ENCODE measurements at regions not wholly inside any gene's neighbourhood (a gene's known extent, or its start where the extent isn't known, plus 50 kb on each side); places are given as distances from the start of the nearest gene placed in this dataset.

GRCh38 chr5:88666761-88667495 is 216.1 kb downstream of the MEF2C start:
- H3K27ac ChIP-seq (ENCODE audit: low read depth, low read length), result no peak overlapping the region
- no peaks in the 10 kb centered on the region for H3K4me1 ChIP-seq (ENCODE audit: insufficient read depth, low read length)
- TF ChIP-seq CTCF (IDR thresholded peaks at IDR 0.05; ENCODE audit: extremely low read depth, low read depth, low read length), result no peak

GRCh38 chr5:88665750-88666215 is 217.2 kb downstream of the MEF2C start:
- Histone ChIP-seq H3K4me1 (ENCODE audit: insufficient read depth, low read length) (peaks cover 7% of the 10 kb centered on the region), H3K9me3 (ENCODE audit: low read depth, low read length) (no peaks in the 10 kb centered on the region), H3K27ac (ENCODE audit: low read depth, low read length) (no peak overlapping the region), H3K36me3 (ENCODE audit: insufficient read depth, low read length) (no peaks in the 10 kb centered on the region), H3K27me3 (ENCODE audit: insufficient read depth, low read length) (peaks cover 95% of the 10 kb centered on the region), H3K79me2 (ENCODE audit: insufficient read depth, low read length) (no peaks in the 10 kb centered on the region), H4K20me1 (ENCODE audit: insufficient read depth, low read length) (no peaks in the 10 kb centered on the region), H3K4me2 (ENCODE audit: insufficient read depth, low read length) (peak overlapping the region; percentile 31), H2AFZ (ENCODE audit: low read length) (no peak overlapping the region), H3K4me3 (ENCODE audit: insufficient read depth, low read length) (no peak overlapping the region)
- TF ChIP-seq CTCF (IDR thresholded peaks at IDR 0.05; ENCODE audit: extremely low read depth, low read depth, low read length), result no peak
- no peak for DNase-seq (ENCODE audit: insufficient read length, low spot score, missing footprints)

More at GRCh38 chr5:88666761-88667495, 216.1 kb downstream of the MEF2C start:
- Histone ChIP-seq H3K4me2 (ENCODE audit: insufficient read depth, low read length) (peak overlapping the region; percentile 87), H3K36me3 (ENCODE audit: insufficient read depth, low read length) (no peaks in the 10 kb centered on the region), H3K79me2 (ENCODE audit: insufficient read depth, low read length) (no peaks in the 10 kb centered on the region), H2AFZ (ENCODE audit: low read length) (peak overlapping the region; percentile 75), H3K4me3 (ENCODE audit: insufficient read depth, low read length) (peak overlapping the region; percentile 71), H4K20me1 (ENCODE audit: insufficient read depth, low read length) (no peaks in the 10 kb centered on the region), H3K9me3 (ENCODE audit: low read depth, low read length) (no peaks in the 10 kb centered on the region), H3K27me3 (ENCODE audit: insufficient read depth, low read length) (peaks cover 99% of the 10 kb centered on the region)
- DNase-seq (ENCODE audit: insufficient read length, low spot score, missing footprints), result no peak

GRCh38 chr5:88664645-88665044 is 218.3 kb downstream of the MEF2C start:
- Histone ChIP-seq H4K20me1 (ENCODE audit: insufficient read depth, low read length) (no peaks in the 10 kb centered on the region), H3K79me2 (ENCODE audit: insufficient read depth, low read length) (no peaks in the 10 kb centered on the region), H3K36me3 (ENCODE audit: insufficient read depth, low read length) (no peaks in the 10 kb centered on the region), H3K4me1 (ENCODE audit: insufficient read depth, low read length) (peaks cover 7% of the 10 kb centered on the region), H3K27ac (ENCODE audit: low read depth, low read length) (no peak overlapping the region), H3K4me2 (ENCODE audit: insufficient read depth, low read length) (no peak overlapping the region), H3K4me3 (ENCODE audit: insufficient read depth, low read length) (no peak overlapping the region), H3K27me3 (ENCODE audit: insufficient read depth, low read length) (peaks cover 90% of the 10 kb centered on the region), H2AFZ (ENCODE audit: low read length) (no peak overlapping the region), H3K9me3 (ENCODE audit: low read depth, low read length) (no peaks in the 10 kb centered on the region)
- TF ChIP-seq CTCF (IDR thresholded peaks at IDR 0.05; ENCODE audit: extremely low read depth, low read depth, low read length), result no peak
- no peak for DNase-seq (ENCODE audit: insufficient read length, low spot score, missing footprints)

GRCh38 chr5:88663793-88664216 is 219.2 kb downstream of the MEF2C start:
- H3K4me3 ChIP-seq (ENCODE audit: insufficient read depth, low read length), result no peak overlapping the region
- H3K4me2 ChIP-seq (ENCODE audit: insufficient read depth, low read length), result no peak overlapping the region
- no peak overlapping the region for H3K27ac ChIP-seq (ENCODE audit: low read depth, low read length)
- TF ChIP-seq CTCF (IDR thresholded peaks at IDR 0.05; ENCODE audit: extremely low read depth, low read depth, low read length), result no peak
- H4K20me1 ChIP-seq (ENCODE audit: insufficient read depth, low read length), result no peaks in the 10 kb centered on the region
- no peaks in the 10 kb centered on the region for H3K36me3 ChIP-seq (ENCODE audit: insufficient read depth, low read length)
- no peaks in the 10 kb centered on the region for H3K9me3 ChIP-seq (ENCODE audit: low read depth, low read length)
- DNase-seq (ENCODE audit: insufficient read length, low spot score, missing footprints), result no peak
- H3K79me2 ChIP-seq (ENCODE audit: insufficient read depth, low read length), result no peaks in the 10 kb centered on the region
- no peak overlapping the region for H2AFZ ChIP-seq (ENCODE audit: low read length)
- peaks cover 7% of the 10 kb centered on the region for H3K4me1 ChIP-seq (ENCODE audit: insufficient read depth, low read length)
- H3K27me3 ChIP-seq (ENCODE audit: insufficient read depth, low read length), result peaks cover 89% of the 10 kb centered on the region

Measured in osteoblast (primary cell).